ENCODE measurements at regions not wholly inside any gene's neighbourhood (a gene's known extent, or its start where the extent isn't known, plus 50 kb on each side); places are given as distances from the start of the nearest gene placed in this dataset.

- no peak for TF ChIP-seq CTCF (conservative IDR thresholded peaks at IDR 0.05 in 1 of 2, IDR thresholded peaks at IDR 0.05 in 1 of 2; ENCODE audit: extremely low read depth in 1 of 2, insufficient read depth in 1 of 2, low read depth in 1 of 2, low read length in 2 of 2)
- no peak for TF ChIP-seq EZH2 (IDR thresholded peaks at IDR 0.05; ENCODE audit: borderline replicate concordance, low read length)
Observed at GRCh38 chrX:35006361-35006760, 63.8 kb downstream of the FAM47B start.
